MCF 10A (cell line): ENCODE measurements at regions not wholly inside any gene's neighbourhood (a gene's known extent, or its start where the extent isn't known, plus 50 kb on each side); places are given as distances from the start of the nearest gene placed in this dataset.

ENCODE experiments used
- BruUV-seq: library from RNA; stranded (reverse); fragments of 400-500 nt; replicated peaks from 2 replicates; lab custom pipeline; 2021; lab: Mats Ljungman, UMichigan
- CTCF ChIA-PET: fragments of 300-600 bp; sonication (Branson Sonifier 250); formaldehyde crosslinking; extraction: SDS; loops from one replicate; lab custom pipeline; 2021; ENCODE audit warnings: antibody characterized with exemption, inconsistent platforms; lab: Yijun Ruan, JAX
- POLR2A ChIA-PET: fragments of 300-600, 350-650 bp; sonication (Branson Sonifier 250); formaldehyde crosslinking; extraction: SDS; loops from one replicate; lab custom pipeline; 2020; ENCODE audit warnings: antibody characterized with exemption, inconsistent platforms; lab: Yijun Ruan, JAX
- DNase-seq: peaks from one replicate; pipeline ENCODE4 v3.0.0-alpha.2; 2018; ENCODE audit not compliant: unreplicated experiment
- H3K27ac Mint-ChIP-seq: one replicate; pipeline ENCODE4 v1.8.0; 2022; ENCODE audit warnings: mild to moderate bottlenecking, low read depth, mixed read lengths; ENCODE audit not compliant: unreplicated experiment
- H3K27me3 Mint-ChIP-seq: one replicate; pipeline ENCODE4 v1.8.0; 2022; ENCODE audit warnings: mixed read lengths; ENCODE audit not compliant: insufficient read depth, unreplicated experiment
- H3K36me3 Mint-ChIP-seq: one replicate; pipeline ENCODE4 v1.8.0; 2022; ENCODE audit warnings: mild to moderate bottlenecking, moderate library complexity, mixed read lengths; ENCODE audit not compliant: insufficient read depth, unreplicated experiment
- H3K4me1 Mint-ChIP-seq: one replicate; pipeline ENCODE4 v1.8.0; 2022; ENCODE audit warnings: mixed read lengths; ENCODE audit not compliant: insufficient read depth, unreplicated experiment
- H3K4me3 Mint-ChIP-seq: one replicate; pipeline ENCODE4 v1.8.0; 2022; ENCODE audit warnings: mild to moderate bottlenecking, moderate library complexity, mixed read lengths; ENCODE audit not compliant: unreplicated experiment
- H3K9me3 Mint-ChIP-seq: one replicate; pipeline ENCODE4 v1.8.0; 2022; ENCODE audit warnings: mixed read lengths; ENCODE audit not compliant: unreplicated experiment
- CTCF ChIP-seq: fragments of 200-600 bp; IDR thresholded peaks from one replicate; pipeline ENCODE4 v1.8.0; 2022; ENCODE audit warnings: antibody characterized with exemption, mild to moderate bottlenecking; ENCODE audit not compliant: unreplicated experiment
- intact Hi-C: fragments of 100-400 bp; cut with micrococcal nuclease; formaldehyde crosslinking; loops from 2 replicates; pipeline ENCODE4 v1.14.1; 2022

- ChIA-PET CTCF (interaction anchor here (0.7 to 1.3 kb wide), 6 partner anchors 27 to 251 kb away, joined by 3 to 4 read pairs (median 4); no protein-coding TSS in a partner anchor), POLR2A (interaction anchor here (0.5 to 0.6 kb wide), 3 partner anchors 212 to 673 kb away, joined by 3 to 4 read pairs (median 3); no protein-coding TSS in a partner anchor)
- no peak overlapping the region for H3K4me3 Mint-ChIP-seq
- no peak for DNase-seq
- no peaks in the 10 kb centered on the region for H3K36me3 Mint-ChIP-seq
- no peak for TF ChIP-seq CTCF
- peaks cover 6% of the 10 kb centered on the region for H3K27me3 Mint-ChIP-seq
- H3K27ac Mint-ChIP-seq: no peak overlapping the region
- peaks cover 7% of the 10 kb centered on the region for H3K4me1 Mint-ChIP-seq
- intact Hi-C loops: no loop called here
- no peaks in the 10 kb centered on the region for H3K9me3 Mint-ChIP-seq
- no TSS peak for BruUV-seq
These were observed 128.6 kb upstream of the FGF3 start for GRCh38 chr11:69947793-69948255.

- POLR2A ChIA-PET: interaction anchor here (0.6 kb wide), 2 partner anchors 211 to 284 kb away, joined by 3 read pairs; no protein-coding TSS in a partner anchor
- peak; percentile 46 for DNase-seq
- CTCF ChIA-PET: interaction anchor here (0.6 to 1.3 kb wide), 9 partner anchors 12 to 251 kb away, joined by 3 to 5 read pairs (median 3); no protein-coding TSS in a partner anchor
- no TSS peak for BruUV-seq
- intact Hi-C loops: no loop called here
- Mint-ChIP-seq H3K9me3 (no peaks in the 10 kb centered on the region), H3K27me3 (peaks cover 13% of the 10 kb centered on the region), H3K4me3 (no peak overlapping the region), H3K4me1 (peaks cover 7% of the 10 kb centered on the region), H3K36me3 (no peaks in the 10 kb centered on the region), H3K27ac (peak overlapping the region; percentile 77)
- TF ChIP-seq CTCF: no peak
These were observed 129.3 kb upstream of the FGF3 start for GRCh38 chr11:69948256-69949141.

GRCh38 chr11:69949327-69949726 is 128.8 kb upstream of the ANO1 start:
- ChIA-PET CTCF (interaction anchor here (0.7 to 1.2 kb wide), 3 partner anchors 10 to 96 kb away, joined by 3 to 4 read pairs (median 3); no protein-coding TSS in a partner anchor), POLR2A (no interaction called here)
- Mint-ChIP-seq H3K4me1 (peaks cover 7% of the 10 kb centered on the region), H3K9me3 (no peaks in the 10 kb centered on the region), H3K36me3 (no peaks in the 10 kb centered on the region), H3K27ac (no peak overlapping the region), H3K27me3 (peaks cover 14% of the 10 kb centered on the region), H3K4me3 (no peak overlapping the region)
- BruUV-seq: no TSS peak
- DNase-seq: peak; percentile 68
- intact Hi-C loops: no loop called here
- no peak for TF ChIP-seq CTCF

- CTCF ChIA-PET: interaction anchor here (0.7 to 1.2 kb wide), 2 partner anchors 11 to 62 kb away, joined by 3 to 4 read pairs; no protein-coding TSS in a partner anchor
These were observed 128.0 kb upstream of the ANO1 start for GRCh38 chr11:69950120-69950519.

More at GRCh38 chr11:69950120-69950519, 128.0 kb upstream of the ANO1 start:
- no peaks in the 10 kb centered on the region for H3K36me3 Mint-ChIP-seq
- POLR2A ChIA-PET: no interaction called here
- peak; percentile 55 for TF ChIP-seq CTCF
- H3K4me3 Mint-ChIP-seq: no peak overlapping the region
- no TSS peak for BruUV-seq
- DNase-seq: peak; percentile 49
- peaks cover 7% of the 10 kb centered on the region for H3K4me1 Mint-ChIP-seq
- peaks cover 14% of the 10 kb centered on the region for H3K27me3 Mint-ChIP-seq
- intact Hi-C loops: no loop called here
- H3K27ac Mint-ChIP-seq: no peak overlapping the region
- no peaks in the 10 kb centered on the region for H3K9me3 Mint-ChIP-seq
